Panc1 (cell line): ENCODE measurements at regions not wholly inside any gene's neighbourhood (a gene's known extent, or its start where the extent isn't known, plus 50 kb on each side); places are given as distances from the start of the nearest gene placed in this dataset.

Experiments used
- CTCF ChIP-seq: fragments of 450-650 bp; IDR thresholded peaks from 2 replicates; pipeline ENCODE4 v1.5.1; 2017; ENCODE audit warnings: mild to moderate bottlenecking
- POLR2AphosphoS5 ChIP-seq: IDR thresholded peaks from 2 replicates; pipeline ENCODE4 v1.6.1; 2012; ENCODE audit warnings: mild to moderate bottlenecking, low read depth, low read length, moderate library complexity
- TF ChIP-seq, protein P1 (sequence below), 2 experiments: IDR thresholded peaks; 2 replicates each; pipeline ENCODE4 v1.6.1; 2011 to 2012; ENCODE audit warnings: low read depth in 2 of 2, control low read depth in 1 of 2, low read length in 1 of 2, mild to moderate bottlenecking in 1 of 2, moderate library complexity in 1 of 2; ENCODE audit not compliant: insufficient read depth in 1 of 2

- TF ChIP-seq CTCF (no peak), POLR2AphosphoS5 (no peak)
- TF ChIP-seq, protein P1, sequence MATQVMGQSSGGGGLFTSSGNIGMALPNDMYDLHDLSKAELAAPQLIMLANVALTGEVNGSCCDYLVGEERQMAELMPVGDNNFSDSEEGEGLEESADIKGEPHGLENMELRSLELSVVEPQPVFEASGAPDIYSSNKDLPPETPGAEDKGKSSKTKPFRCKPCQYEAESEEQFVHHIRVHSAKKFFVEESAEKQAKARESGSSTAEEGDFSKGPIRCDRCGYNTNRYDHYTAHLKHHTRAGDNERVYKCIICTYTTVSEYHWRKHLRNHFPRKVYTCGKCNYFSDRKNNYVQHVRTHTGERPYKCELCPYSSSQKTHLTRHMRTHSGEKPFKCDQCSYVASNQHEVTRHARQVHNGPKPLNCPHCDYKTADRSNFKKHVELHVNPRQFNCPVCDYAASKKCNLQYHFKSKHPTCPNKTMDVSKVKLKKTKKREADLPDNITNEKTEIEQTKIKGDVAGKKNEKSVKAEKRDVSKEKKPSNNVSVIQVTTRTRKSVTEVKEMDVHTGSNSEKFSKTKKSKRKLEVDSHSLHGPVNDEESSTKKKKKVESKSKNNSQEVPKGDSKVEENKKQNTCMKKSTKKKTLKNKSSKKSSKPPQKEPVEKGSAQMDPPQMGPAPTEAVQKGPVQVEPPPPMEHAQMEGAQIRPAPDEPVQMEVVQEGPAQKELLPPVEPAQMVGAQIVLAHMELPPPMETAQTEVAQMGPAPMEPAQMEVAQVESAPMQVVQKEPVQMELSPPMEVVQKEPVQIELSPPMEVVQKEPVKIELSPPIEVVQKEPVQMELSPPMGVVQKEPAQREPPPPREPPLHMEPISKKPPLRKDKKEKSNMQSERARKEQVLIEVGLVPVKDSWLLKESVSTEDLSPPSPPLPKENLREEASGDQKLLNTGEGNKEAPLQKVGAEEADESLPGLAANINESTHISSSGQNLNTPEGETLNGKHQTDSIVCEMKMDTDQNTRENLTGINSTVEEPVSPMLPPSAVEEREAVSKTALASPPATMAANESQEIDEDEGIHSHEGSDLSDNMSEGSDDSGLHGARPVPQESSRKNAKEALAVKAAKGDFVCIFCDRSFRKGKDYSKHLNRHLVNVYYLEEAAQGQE (IDR thresholded peaks at IDR 0.05; ENCODE audit: insufficient read depth in 1 of 2, low read depth in 2 of 2, low read length in 1 of 2) = no peak
These were observed 804.9 kb upstream of the SALL3 start for GRCh38 chr18:78174737-78175136.
